HCT116 (cell line): ENCODE measurements at regions not wholly inside any gene's neighbourhood (a gene's known extent, or its start where the extent isn't known, plus 50 kb on each side); places are given as distances from the start of the nearest gene placed in this dataset.

ENCODE experiments used
- ATAC-seq: fragments of 200-7000 bp; cut with Tn5 transposase; 2 replicates; pipeline ENCODE4 v1.9.1; 2020; ENCODE audit warnings: mild to moderate bottlenecking, moderate library complexity
- BruUV-seq: library from RNA; stranded (reverse); fragments of 400-500 nt; replicated peaks from 2 replicates; lab custom pipeline; 2021; lab: Mats Ljungman, UMichigan
- CTCF ChIA-PET: fragments of 300-600 bp; sonication (Branson Sonifier 250); formaldehyde crosslinking; loops from one replicate; lab custom pipeline; 2021; ENCODE audit warnings: antibody characterized with exemption; lab: Charles Lee
- POLR2A ChIA-PET: fragments of 300-600, 350-600 bp; sonication (Branson Sonifier 250); formaldehyde crosslinking; loops from one replicate; lab custom pipeline; 2021; ENCODE audit warnings: antibody characterized with exemption; lab: Charles Lee
- RAD21 ChIA-PET, 2 experiments: fragments of 300-600 bp; sonication (Branson Sonifier 250); formaldehyde crosslinking; loops; one replicate each; lab custom pipeline; 2023; ENCODE audit warnings: low total read pairs in 2 of 2; ENCODE audit not compliant: uncharacterized antibody in 2 of 2, unreplicated experiment in 2 of 2, low non-redundant PET in 1 of 2; lab: Charles Lee
- DNase-seq: peaks from one replicate; pipeline ENCODE4 v3.0.0-alpha.2; 2010; ENCODE audit warnings: low read depth, low spot score
- H2AFZ ChIP-seq: fragments of 200-600 bp; shearing (Covaris generic), sonication (generic); 2 replicates; pipeline ENCODE4 v1.6.1; 2017; ENCODE audit warnings: low read depth, mixed run types, mixed read lengths, antibody characterized with exemption, low read length; ENCODE audit not compliant: poor library complexity, severe bottlenecking
- H3K27ac ChIP-seq: 2 replicates; pipeline ENCODE4 v1.5.1; 2012; ENCODE audit warnings: low read depth, low read length
- H3K27me3 ChIP-seq: fragments of 200-600 bp; sonication (generic); 2 replicates; pipeline ENCODE4 v1.6.1; 2016; ENCODE audit warnings: mixed run types, low read length, mixed read lengths; ENCODE audit not compliant: insufficient read depth
- H3K36me3 ChIP-seq, 2 experiments: fragments of 200-500 bp in 1 of 2; fragments of 200-600 bp in 1 of 2; sonication (Bioruptor generic) in 1 of 2; sonication (generic) in 1 of 2; 2 replicates each; pipeline versions ENCODE4 v1.5.1 to v1.6.1; 2014 to 2016; ENCODE audit warnings: low read length in 2 of 2, inconsistent platforms in 1 of 2, mixed read lengths in 1 of 2, mixed run types in 1 of 2; ENCODE audit not compliant: insufficient read depth in 2 of 2, control insufficient read depth in 1 of 2
- H3K4me1 ChIP-seq, 2 experiments: fragments of 200-600 bp in 1 of 2; sonication (generic) in 1 of 2; 2 replicates each; pipeline versions ENCODE4 v1.5.1 to v1.6.1; 2012 to 2017; ENCODE audit warnings: low read length in 2 of 2, inconsistent platforms in 1 of 2, mild to moderate bottlenecking in 1 of 2, mixed read lengths in 1 of 2, mixed run types in 1 of 2, moderate library complexity in 1 of 2; ENCODE audit not compliant: insufficient read depth in 2 of 2, control insufficient read depth in 1 of 2
- H3K4me2 ChIP-seq: fragments of 200-600 bp; sonication (generic); 2 replicates; pipeline ENCODE4 v1.6.1; 2017; ENCODE audit warnings: mixed run types, low read length, mixed read lengths
- H3K4me3 ChIP-seq, 2 experiments: fragments of 200-600 bp in 1 of 2; sonication (generic) in 1 of 2; replicated peaks in 1 of 2; 2 replicates each; pipeline ENCODE4 v1.5.1; 2011 to 2016; ENCODE audit warnings: low read length in 2 of 2, control low read depth in 1 of 2, low read depth in 1 of 2, mild to moderate bottlenecking in 1 of 2, mixed read lengths in 1 of 2, mixed run types in 1 of 2
- H3K79me2 ChIP-seq: fragments of 200-600 bp; sonication (generic); 2 replicates; pipeline ENCODE4 v1.6.1; 2017; ENCODE audit warnings: mild to moderate bottlenecking, mixed run types, low read length, moderate library complexity, mixed read lengths; ENCODE audit not compliant: insufficient read depth
- H3K9ac ChIP-seq: fragments of 200-600 bp; sonication (generic); 2 replicates; pipeline ENCODE4 v1.6.1; 2016; ENCODE audit warnings: low read length, mixed read lengths
- H3K9me2 ChIP-seq: fragments of 200-600 bp; sonication (generic), shearing (Covaris generic); 2 replicates; pipeline ENCODE4 v1.6.1; 2017; ENCODE audit warnings: mixed run types, mild to moderate bottlenecking, moderate library complexity; ENCODE audit not compliant: insufficient read depth
- H3K9me3 ChIP-seq, 2 experiments: fragments of 200-500 bp in 1 of 2; fragments of 200-600 bp in 1 of 2; sonication (Bioruptor generic) in 1 of 2; sonication (generic) in 1 of 2; 2 replicates each; pipeline ENCODE4 v1.6.1; 2014 to 2017; ENCODE audit warnings: low read length in 2 of 2, mixed read lengths in 2 of 2, inconsistent platforms in 1 of 2, low read depth in 1 of 2, mild to moderate bottlenecking in 1 of 2, mixed run types in 1 of 2, moderate library complexity in 1 of 2; ENCODE audit not compliant: control insufficient read depth in 1 of 2, insufficient read depth in 1 of 2
- H4K20me1 ChIP-seq: fragments of 200-600 bp; sonication (generic), shearing (Covaris generic); 2 replicates; pipeline ENCODE4 v1.6.1; 2017; ENCODE audit warnings: mixed run types, mild to moderate bottlenecking, moderate library complexity; ENCODE audit not compliant: insufficient read depth
- CBX3 ChIP-seq: IDR thresholded peaks from 2 replicates; pipeline ENCODE4 v1.6.1; 2012; ENCODE audit warnings: low read depth
- CEBPB ChIP-seq: IDR thresholded peaks from 2 replicates; pipeline ENCODE4 v1.6.1; 2012; ENCODE audit warnings: low read depth
- ELF1 ChIP-seq: IDR thresholded peaks from 2 replicates; pipeline ENCODE4 v1.6.1; 2012; ENCODE audit warnings: low read depth, borderline replicate concordance
- EZH2 ChIP-seq: fragments of 200-600 bp; sonication (generic); IDR thresholded peaks from 2 replicates; pipeline ENCODE4 v1.6.1; 2017; ENCODE audit warnings: antibody characterized with exemption, mixed run types
- EZH2phosphoT487 ChIP-seq: fragments of 200-600 bp; IDR thresholded peaks from 2 replicates; pipeline ENCODE4 v1.6.1; 2018; ENCODE audit warnings: antibody characterized with exemption, borderline replicate concordance
- FOSL1 ChIP-seq: IDR thresholded peaks from 2 replicates; pipeline ENCODE4 v1.6.1; 2012; ENCODE audit warnings: low read depth
- JUND ChIP-seq: IDR thresholded peaks from 2 replicates; pipeline ENCODE4 v1.6.1; 2012
- POLR2A ChIP-seq: IDR thresholded peaks from 2 replicates; pipeline ENCODE4 v1.7.0; 2011; ENCODE audit warnings: borderline replicate concordance; ENCODE audit not compliant: insufficient read depth, insufficient read length; ENCODE audit errors: extremely low read depth
- POLR2AphosphoS5 ChIP-seq: IDR thresholded peaks from 2 replicates; pipeline ENCODE4 v1.6.1; 2011; ENCODE audit warnings: mild to moderate bottlenecking, low read depth, low read length, moderate library complexity
- RAD21 ChIP-seq: IDR thresholded peaks from 2 replicates; pipeline ENCODE4 v1.6.1; 2012; ENCODE audit warnings: low read depth, mild to moderate bottlenecking
- SIN3A ChIP-seq: IDR thresholded peaks from 2 replicates; pipeline ENCODE4 v1.6.1; 2012; ENCODE audit warnings: low read depth
- ZFX ChIP-seq: fragments of 450-650 bp; IDR thresholded peaks from 2 replicates; pipeline ENCODE4 v1.6.1; 2017
- intact Hi-C: fragments of 100-400 bp; cut with micrococcal nuclease; formaldehyde crosslinking; loops from 2 replicates; pipeline ENCODE4 v1.10.0; 2022
- TF ChIP-seq, protein P1 (sequence below): IDR thresholded peaks from 2 replicates; pipeline ENCODE4 v1.6.1; 2011; ENCODE audit warnings: mild to moderate bottlenecking, low read length, moderate library complexity; ENCODE audit not compliant: insufficient replicate concordance; ENCODE audit errors: extremely low read depth
- TF ChIP-seq, protein P2 (sequence below): IDR thresholded peaks from 2 replicates; pipeline ENCODE4 v1.6.1; 2012

DNA sequence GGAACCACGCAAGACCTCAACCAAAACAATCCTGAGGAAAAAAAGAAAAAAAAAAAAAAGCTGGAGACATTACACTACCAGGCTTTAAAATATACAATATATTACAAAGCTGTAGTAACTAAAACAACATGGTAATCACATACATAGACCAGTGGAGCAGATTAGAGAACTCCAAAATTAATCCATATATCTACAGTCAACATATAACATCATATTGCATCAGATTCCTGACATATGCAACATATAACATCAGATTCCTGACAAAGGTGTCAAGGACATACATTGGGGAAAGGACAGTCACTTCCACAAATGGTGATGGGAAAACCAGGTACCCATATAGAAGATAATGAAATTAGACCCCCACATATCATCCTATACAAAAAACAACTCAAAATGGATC, 145.8 kb downstream of the BTG1 start:
- Histone ChIP-seq H3K9me3 (no peaks in the 10 kb centered on the region), H4K20me1 (no peaks in the 10 kb centered on the region), H3K4me1 (no peaks in the 10 kb centered on the region), H3K27me3 (no peaks in the 10 kb centered on the region), H3K79me2 (no peaks in the 10 kb centered on the region), H3K9ac (no peak overlapping the region), H2AFZ (no peak overlapping the region), H3K27ac (no peak overlapping the region), H3K4me2 (no peak overlapping the region)
- no TSS peak for BruUV-seq
- no peak for DNase-seq
- ATAC-seq = no peak
- intact Hi-C loops = no loop called here
- RAD21 ChIA-PET = no interaction called here
- TF ChIP-seq SIN3A (no peak), CBX3 (no peak), EZH2phosphoT487 (no peak), CEBPB (no peak), RAD21 (no peak), ELF1 (no peak), EZH2 (no peak), POLR2AphosphoS5 (no peak), POLR2A (no peak), FOSL1 (no peak), JUND (no peak), ZFX (no peak)
- TF ChIP-seq, protein P1, sequence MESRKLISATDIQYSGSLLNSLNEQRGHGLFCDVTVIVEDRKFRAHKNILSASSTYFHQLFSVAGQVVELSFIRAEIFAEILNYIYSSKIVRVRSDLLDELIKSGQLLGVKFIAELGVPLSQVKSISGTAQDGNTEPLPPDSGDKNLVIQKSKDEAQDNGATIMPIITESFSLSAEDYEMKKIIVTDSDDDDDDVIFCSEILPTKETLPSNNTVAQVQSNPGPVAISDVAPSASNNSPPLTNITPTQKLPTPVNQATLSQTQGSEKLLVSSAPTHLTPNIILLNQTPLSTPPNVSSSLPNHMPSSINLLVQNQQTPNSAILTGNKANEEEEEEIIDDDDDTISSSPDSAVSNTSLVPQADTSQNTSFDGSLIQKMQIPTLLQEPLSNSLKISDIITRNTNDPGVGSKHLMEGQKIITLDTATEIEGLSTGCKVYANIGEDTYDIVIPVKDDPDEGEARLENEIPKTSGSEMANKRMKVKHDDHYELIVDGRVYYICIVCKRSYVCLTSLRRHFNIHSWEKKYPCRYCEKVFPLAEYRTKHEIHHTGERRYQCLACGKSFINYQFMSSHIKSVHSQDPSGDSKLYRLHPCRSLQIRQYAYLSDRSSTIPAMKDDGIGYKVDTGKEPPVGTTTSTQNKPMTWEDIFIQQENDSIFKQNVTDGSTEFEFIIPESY = no peak
- TF ChIP-seq, protein P2, sequence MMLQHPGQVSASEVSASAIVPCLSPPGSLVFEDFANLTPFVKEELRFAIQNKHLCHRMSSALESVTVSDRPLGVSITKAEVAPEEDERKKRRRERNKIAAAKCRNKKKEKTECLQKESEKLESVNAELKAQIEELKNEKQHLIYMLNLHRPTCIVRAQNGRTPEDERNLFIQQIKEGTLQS = no peak
- TF ChIP-seq, all 23 proteins: peak for 0
- H3K9me2 ChIP-seq = no peaks in the 10 kb centered on the region
- ChIA-PET POLR2A (no interaction called here), CTCF (no interaction called here)
- no peaks in the 10 kb centered on the region for H3K36me3 ChIP-seq
- no peak overlapping the region for H3K4me3 ChIP-seq
